H9 (cell line): ENCODE measurements at regions not wholly inside any gene's neighbourhood (a gene's known extent, or its start where the extent isn't known, plus 50 kb on each side); places are given as distances from the start of the nearest gene placed in this dataset.

Source experiments
- DNase-seq: peaks from one replicate; pipeline ENCODE4 v3.0.0-alpha.2; 2017
- H2AFZ ChIP-seq: one replicate; pipeline ENCODE4 v1.6.1; 2013; ENCODE audit warnings: mild to moderate bottlenecking, low read length, control low read depth, moderate library complexity
- H2AK5ac ChIP-seq: 2 replicates; pipeline ENCODE4 v1.6.1; 2013; ENCODE audit warnings: low read length, control low read depth, mixed read lengths; ENCODE audit not compliant: insufficient read length
- H2BK120ac ChIP-seq: one replicate; pipeline ENCODE4 v1.6.1; 2013; ENCODE audit warnings: low read depth, mild to moderate bottlenecking, low read length, control low read depth, inconsistent platforms; ENCODE audit not compliant: poor library complexity, severe bottlenecking
- H2BK12ac ChIP-seq: 2 replicates; pipeline ENCODE4 v1.6.1; 2013; ENCODE audit warnings: low read length, control low read depth, mixed read lengths, low read depth; ENCODE audit not compliant: insufficient read length
- H2BK15ac ChIP-seq: 2 replicates; pipeline ENCODE4 v1.6.1; 2013; ENCODE audit warnings: low read depth, low read length, control low read depth
- H2BK20ac ChIP-seq: one replicate; pipeline ENCODE4 v1.6.1; 2013; ENCODE audit warnings: low read depth, mild to moderate bottlenecking, low read length, control low read depth, inconsistent platforms; ENCODE audit not compliant: poor library complexity, severe bottlenecking
- H2BK5ac ChIP-seq: 2 replicates; pipeline ENCODE4 v1.6.1; 2013; ENCODE audit warnings: low read length, control low read depth, mixed read lengths; ENCODE audit not compliant: insufficient read length
- H3K14ac ChIP-seq: 2 replicates; pipeline ENCODE4 v1.6.1; 2013; ENCODE audit warnings: low read length, control low read depth; ENCODE audit not compliant: insufficient read depth
- H3K18ac ChIP-seq: 2 replicates; pipeline ENCODE4 v1.6.1; 2013; ENCODE audit warnings: low read depth, mild to moderate bottlenecking, mixed read lengths, low read length, control low read depth; ENCODE audit not compliant: insufficient read length
- H3K23ac ChIP-seq: 2 replicates; pipeline ENCODE4 v1.6.1; 2013; ENCODE audit warnings: low read length, control low read depth, mixed read lengths, low read depth; ENCODE audit not compliant: insufficient read length
- H3K23me2 ChIP-seq: 2 replicates; pipeline ENCODE4 v1.6.1; 2013; ENCODE audit warnings: low read depth, mild to moderate bottlenecking, mixed read lengths, low read length, control low read depth; ENCODE audit not compliant: insufficient read length, poor library complexity, severe bottlenecking
- H3K27ac ChIP-seq: 2 replicates; pipeline ENCODE4 v1.5.1; 2013; ENCODE audit warnings: low read length, control low read depth, mixed read lengths, low read depth; ENCODE audit not compliant: insufficient read length
- H3K27me3 ChIP-seq: 2 replicates; pipeline ENCODE4 v1.6.1; 2013; ENCODE audit warnings: low read length, control low read depth, inconsistent platforms; ENCODE audit not compliant: insufficient read depth
- H3K4ac ChIP-seq: 2 replicates; pipeline ENCODE4 v1.6.1; 2013; ENCODE audit warnings: low read depth, mild to moderate bottlenecking, control low read depth, inconsistent platforms, low read length, moderate library complexity
- H3K4me1 ChIP-seq: 2 replicates; pipeline ENCODE4 v1.6.1; 2013; ENCODE audit warnings: low read length, control low read depth, inconsistent platforms; ENCODE audit not compliant: insufficient read depth
- H3K4me2 ChIP-seq: 2 replicates; pipeline ENCODE4 v1.6.1; 2013; ENCODE audit warnings: low read length, control low read depth, mixed read lengths; ENCODE audit not compliant: insufficient read length, insufficient read depth
- H3K56ac ChIP-seq: 2 replicates; pipeline ENCODE4 v1.6.1; 2013; ENCODE audit warnings: low read depth, mild to moderate bottlenecking, mixed read lengths, low read length, control low read depth; ENCODE audit not compliant: insufficient read length
- H3K79me1 ChIP-seq: 2 replicates; pipeline ENCODE4 v1.6.1; 2013; ENCODE audit warnings: low read depth, mild to moderate bottlenecking, moderate library complexity, low read length, control low read depth, inconsistent platforms; ENCODE audit not compliant: insufficient read depth, poor library complexity, severe bottlenecking
- H3K79me2 ChIP-seq: 2 replicates; pipeline ENCODE4 v1.6.1; 2013; ENCODE audit warnings: low read length, control low read depth, inconsistent platforms; ENCODE audit not compliant: insufficient read depth
- H3K9ac ChIP-seq: 2 replicates; pipeline ENCODE4 v1.6.1; 2013; ENCODE audit warnings: low read length, control low read depth, mixed read lengths; ENCODE audit not compliant: insufficient read length; ENCODE audit errors: extremely low read depth
- H3K9me3 ChIP-seq: one replicate; pipeline ENCODE4 v1.6.1; 2013; ENCODE audit warnings: low read depth, low read length, inconsistent platforms; ENCODE audit not compliant: control insufficient read depth
- H3T11ph ChIP-seq: one replicate; pipeline ENCODE4 v1.6.1; 2013; ENCODE audit warnings: mild to moderate bottlenecking, low read length, control low read depth, inconsistent platforms
- H4K20me1 ChIP-seq: one replicate; pipeline ENCODE4 v1.6.1; 2013; ENCODE audit not compliant: control insufficient read depth, insufficient read length, insufficient read depth
- H4K5ac ChIP-seq: 2 replicates; pipeline ENCODE4 v1.6.1; 2013; ENCODE audit warnings: low read depth, mild to moderate bottlenecking, mixed read lengths, low read length, control low read depth; ENCODE audit not compliant: insufficient read length
- H4K8ac ChIP-seq: replicated peaks from 2 replicates; pipeline ENCODE4 v1.6.1; 2013; ENCODE audit warnings: low read length, control low read depth, mixed read lengths, low read depth; ENCODE audit not compliant: insufficient read length
- H4K91ac ChIP-seq: 2 replicates; pipeline ENCODE4 v1.6.1; 2013; ENCODE audit warnings: low read depth, mild to moderate bottlenecking, moderate library complexity, mixed read lengths, low read length, control low read depth; ENCODE audit not compliant: insufficient read length
- H3K27ac Mint-ChIP-seq, 3 experiments: 2 replicates in 2 of 3; 3 replicates in 1 of 3; pipeline ENCODE4 v1.8.0; 2020 to 2021; ENCODE audit warnings: mixed read lengths in 3 of 3, mild to moderate bottlenecking in 1 of 3, moderate library complexity in 1 of 3
- H3K27me3 Mint-ChIP-seq: 2 replicates; pipeline ENCODE4 v1.8.0; 2021; ENCODE audit warnings: low read depth, mild to moderate bottlenecking, moderate library complexity, mixed read lengths
- H3K36me3 Mint-ChIP-seq, 3 experiments: 2 replicates in 2 of 3; 3 replicates in 1 of 3; pipeline ENCODE4 v1.8.0; 2020 to 2021; ENCODE audit warnings: low read depth in 3 of 3, mixed read lengths in 3 of 3; ENCODE audit not compliant: insufficient read depth in 1 of 3
- H3K4me1 Mint-ChIP-seq, 2 experiments: 2 replicates each; pipeline ENCODE4 v1.8.0; 2020; ENCODE audit warnings: mixed read lengths in 2 of 2
- H3K4me3 Mint-ChIP-seq, 2 experiments: 2 replicates in 1 of 2; 3 replicates in 1 of 2; pipeline ENCODE4 v1.8.0; 2020 to 2021; ENCODE audit warnings: mild to moderate bottlenecking in 2 of 2, mixed read lengths in 2 of 2, moderate library complexity in 1 of 2
- H3K9me3 Mint-ChIP-seq, 2 experiments: 2 replicates in 1 of 2; 3 replicates in 1 of 2; pipeline ENCODE4 v1.8.0; 2020; ENCODE audit warnings: mild to moderate bottlenecking in 2 of 2, mixed read lengths in 2 of 2, moderate library complexity in 1 of 2
- CTCF ChIP-seq: fragments of 200-600 bp; sonication (generic); conservative IDR thresholded peaks from 3 replicates; pipeline ENCODE4 v1.8.0; 2021; ENCODE audit warnings: antibody characterized with exemption, mild to moderate bottlenecking
- WGBS: extraction: QIAGEN DNeasy Blood & Tissue Kit; methylation state at CpG from one replicate; pipeline ENCODE4 v1.1.7; 2013; ENCODE audit warnings: missing lambda C conversion rate, low lambda C conversion rate, mixed read lengths; ENCODE audit not compliant: insufficient read length; ENCODE audit errors: extremely low coverage; 5-methylcytosine and 5-hydroxymethylcytosine counted together

GRCh38 chr6:147009358-147009757, 194.9 kb upstream of the STXBP5 start:
- H4K8ac ChIP-seq, result no peak overlapping the region

More at GRCh38 chr6:147009358-147009757, 194.9 kb upstream of the STXBP5 start:
- Mint-ChIP-seq H3K27ac (no peak overlapping the region), H3K27me3 (no peaks in the 10 kb centered on the region), H3K4me3 (no peak overlapping the region), H3K4me1 (peaks cover 2% of the 10 kb centered on the region in 2 experiments; a peak in 2 of 4 replicates), H3K36me3 (peaks cover 6 to 14% (median 8%) of the 10 kb centered on the region in 3 experiments), H3K9me3 (peaks cover 8 to 10% of the 10 kb centered on the region in 2 experiments)
- H3K23me2 ChIP-seq, result no peaks in the 10 kb centered on the region
- H3K4me2 ChIP-seq, result no peak overlapping the region
- no peaks in the 10 kb centered on the region for H3K79me2 ChIP-seq
- no peak overlapping the region for H2AK5ac ChIP-seq
- H3K9me3 ChIP-seq, result no peaks in the 10 kb centered on the region
- WGBS, result no CpG with 5 or more reads among the region's 2 CpGs
- no peaks in the 10 kb centered on the region for H3K79me1 ChIP-seq
- H2BK20ac ChIP-seq, result no peak overlapping the region
- H3K27me3 ChIP-seq, result no peaks in the 10 kb centered on the region
- no peak overlapping the region for H2BK12ac ChIP-seq
- H3K56ac ChIP-seq, result no peak overlapping the region
- no peak overlapping the region for H3K27ac ChIP-seq
- H4K5ac ChIP-seq, result no peak overlapping the region
- no peaks in the 10 kb centered on the region for H3K4me1 ChIP-seq
- H3K9ac ChIP-seq, result no peak overlapping the region
- H3T11ph ChIP-seq, result no peak overlapping the region
- H3K14ac ChIP-seq, result no peak overlapping the region
- H3K23ac ChIP-seq, result no peak overlapping the region
- H3K18ac ChIP-seq, result no peak overlapping the region
- no peak overlapping the region for H2BK15ac ChIP-seq
- H2BK5ac ChIP-seq, result no peak overlapping the region
- DNase-seq, result no peak
- no peak overlapping the region for H2BK120ac ChIP-seq
- H4K20me1 ChIP-seq, result no peaks in the 10 kb centered on the region
- no peak overlapping the region for H2AFZ ChIP-seq
- no peak overlapping the region for H3K4ac ChIP-seq
- H4K91ac ChIP-seq, result no peak overlapping the region
- no peak for TF ChIP-seq CTCF
